ENCODE measurements at regions not wholly inside any gene's neighbourhood (a gene's known extent, or its start where the extent isn't known, plus 50 kb on each side); places are given as distances from the start of the nearest gene placed in this dataset.

GRCh38 chr18:41524674-41525470 is 430.2 kb upstream of the PIK3C3 start:
- no peak for DNase-seq
- in situ Hi-C loops (cut with MboI; ENCODE audit: low pct_unique_long_range_greater_than_20kb, low sequenced_read_pairs): no loop called here

GRCh38 chr18:41517142-41517541 is 437.9 kb upstream of the PIK3C3 start:
- DNase-seq: no peak
- in situ Hi-C loops (cut with MboI; ENCODE audit: low pct_unique_long_range_greater_than_20kb, low sequenced_read_pairs): no loop called here

DNA sequence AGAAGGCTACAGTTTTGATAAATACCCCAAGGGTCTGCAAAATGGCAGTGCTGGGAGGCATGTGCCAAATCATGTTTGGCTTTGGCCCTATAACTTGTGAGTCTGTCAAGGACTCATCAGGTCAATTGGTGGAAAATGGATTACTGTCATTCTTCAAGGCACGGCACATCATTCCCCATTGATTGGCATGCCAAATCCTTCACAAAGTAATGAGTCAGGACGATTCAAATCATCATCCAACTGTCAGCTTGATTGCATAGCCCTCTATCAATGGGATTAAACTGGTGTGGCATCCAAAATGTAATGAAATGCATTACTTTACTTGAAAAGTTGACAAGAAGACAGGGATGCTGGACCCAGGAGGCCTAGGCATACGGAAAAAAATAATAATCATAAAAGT is 441.6 kb upstream of the PIK3C3 start:
- in situ Hi-C loops (cut with MboI; ENCODE audit: low pct_unique_long_range_greater_than_20kb, low sequenced_read_pairs): no loop called here
- DNase-seq: no peak

DNA sequence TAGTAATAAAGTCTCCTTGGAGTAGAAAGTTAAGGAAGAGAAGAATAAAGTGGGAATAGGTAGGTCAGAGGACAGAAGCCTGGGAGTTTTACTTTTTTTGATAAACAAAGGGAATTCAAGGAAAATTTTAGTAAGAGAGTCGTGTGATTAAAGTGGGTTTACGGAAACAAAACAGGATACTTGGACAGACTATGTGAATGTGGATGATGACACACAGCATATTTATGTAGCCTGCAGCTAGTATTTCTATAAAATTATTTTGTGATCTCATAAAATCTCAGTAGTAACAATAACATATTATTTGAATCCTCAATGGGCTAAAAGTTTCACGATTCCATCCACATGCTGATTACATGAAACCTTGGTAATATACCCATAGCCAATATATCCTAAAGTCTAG is 450.7 kb upstream of the PIK3C3 start:
- in situ Hi-C loops (cut with MboI; ENCODE audit: low pct_unique_long_range_greater_than_20kb, low sequenced_read_pairs): no loop called here

DNA sequence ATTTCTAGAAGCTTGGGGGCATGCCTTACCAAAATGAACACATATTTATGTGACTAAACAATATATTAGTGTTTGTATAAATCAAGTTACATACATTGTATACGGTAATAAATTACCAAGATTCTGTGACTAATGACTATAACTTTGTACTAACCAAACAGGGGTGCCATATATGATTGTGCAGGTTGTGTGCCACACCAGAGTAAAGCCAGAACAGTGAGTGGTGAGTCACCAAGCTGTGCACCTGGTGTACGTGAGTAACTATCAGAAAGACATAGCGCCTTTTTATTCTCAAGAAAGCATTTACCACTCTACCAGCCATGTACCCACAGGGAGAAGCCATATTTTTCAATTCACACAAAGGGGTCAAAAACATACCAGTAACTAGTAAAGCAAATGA is 453.2 kb upstream of the PIK3C3 start:
- in situ Hi-C loops (cut with MboI; ENCODE audit: low pct_unique_long_range_greater_than_20kb, low sequenced_read_pairs): no loop called here
- DNase-seq: no peak

More for the DNA sequence above, 450.7 kb upstream of the PIK3C3 start:
- DNase-seq: no peak

DNA sequence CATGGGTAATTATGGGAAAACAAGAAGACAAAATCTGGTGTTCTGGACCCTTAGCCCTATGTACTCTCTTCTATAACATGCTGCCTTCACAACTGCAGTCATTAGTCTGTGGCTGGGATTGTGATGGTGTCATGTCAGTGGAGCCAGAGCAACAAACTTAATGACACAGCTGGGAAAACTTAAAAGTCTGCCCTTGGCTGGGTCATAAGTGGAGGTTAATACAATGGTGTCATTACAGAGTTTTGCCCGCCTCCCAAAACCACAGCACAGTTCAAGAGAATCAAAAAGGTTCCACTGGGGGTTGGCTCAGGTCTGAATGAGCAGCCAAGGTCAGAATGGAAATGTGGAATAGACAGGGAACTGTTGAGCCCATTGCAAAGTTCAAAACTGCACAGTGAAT is 455.7 kb upstream of the PIK3C3 start:
- DNase-seq: no peak
- in situ Hi-C loops (cut with MboI; ENCODE audit: low pct_unique_long_range_greater_than_20kb, low sequenced_read_pairs): no loop called here

GRCh38 chr18:41490861-41491260 is 464.2 kb upstream of the PIK3C3 start:
- no peak for DNase-seq

DNA sequence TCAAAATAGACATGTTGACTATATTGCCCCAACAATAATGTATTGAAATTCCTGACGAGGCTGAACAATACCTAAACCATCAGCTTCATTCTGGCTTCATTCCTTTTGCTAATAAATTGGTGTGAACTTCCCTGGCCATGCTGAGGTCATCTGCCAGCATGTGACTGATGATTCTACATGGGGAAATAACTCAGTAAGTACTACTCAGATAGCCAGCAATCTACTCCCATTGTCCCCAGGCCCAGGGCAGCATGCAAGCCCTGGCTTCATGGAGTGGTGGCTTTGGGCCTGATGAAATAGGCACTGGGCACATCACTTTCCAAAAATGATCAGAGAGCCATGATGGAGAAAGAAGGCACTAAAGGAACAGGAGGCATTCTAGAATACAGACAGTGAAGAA is 468.5 kb upstream of the PIK3C3 start:
- no peak for DNase-seq
- in situ Hi-C loops (cut with MboI; ENCODE audit: low pct_unique_long_range_greater_than_20kb, low sequenced_read_pairs): no loop called here

More at GRCh38 chr18:41490861-41491260, 464.2 kb upstream of the PIK3C3 start:
- in situ Hi-C loops (cut with MboI; ENCODE audit: low pct_unique_long_range_greater_than_20kb, low sequenced_read_pairs): no loop called here

- no peak for DNase-seq
- in situ Hi-C loops (cut with MboI; ENCODE audit: low pct_unique_long_range_greater_than_20kb, low sequenced_read_pairs): no loop called here
These were observed 471.0 kb upstream of the PIK3C3 start for GRCh38 chr18:41484069-41484468.

GRCh38 chr18:41482501-41482900 is 472.5 kb upstream of the PIK3C3 start:
- in situ Hi-C loops (cut with MboI; ENCODE audit: low pct_unique_long_range_greater_than_20kb, low sequenced_read_pairs): no loop called here
- no peak for DNase-seq

- in situ Hi-C loops (cut with MboI; ENCODE audit: low pct_unique_long_range_greater_than_20kb, low sequenced_read_pairs): no loop called here
- no peak for DNase-seq
These were observed 488.4 kb upstream of the PIK3C3 start for GRCh38 chr18:41466436-41467160.

DNA sequence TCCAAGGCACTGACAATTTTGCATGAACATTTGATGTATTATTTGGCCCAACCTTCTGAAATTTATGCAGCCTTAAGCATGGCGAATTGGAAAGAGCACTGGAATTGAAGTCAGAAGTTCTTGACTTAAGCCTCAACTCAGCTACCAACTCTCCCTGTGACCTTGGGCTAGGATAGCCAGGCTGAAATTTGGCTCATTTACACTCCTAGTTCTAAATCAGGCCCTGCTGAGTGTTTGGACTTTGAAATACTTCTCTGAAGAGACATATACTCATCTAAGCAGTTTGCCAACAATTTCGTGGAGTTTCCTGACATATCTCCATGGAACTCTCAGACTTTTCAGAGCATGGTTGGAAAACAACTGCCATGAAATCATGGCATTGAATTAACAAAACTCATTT is 489.6 kb upstream of the PIK3C3 start:
- in situ Hi-C loops (cut with MboI; ENCODE audit: low pct_unique_long_range_greater_than_20kb, low sequenced_read_pairs): no loop called here
- no peak for DNase-seq

DNA sequence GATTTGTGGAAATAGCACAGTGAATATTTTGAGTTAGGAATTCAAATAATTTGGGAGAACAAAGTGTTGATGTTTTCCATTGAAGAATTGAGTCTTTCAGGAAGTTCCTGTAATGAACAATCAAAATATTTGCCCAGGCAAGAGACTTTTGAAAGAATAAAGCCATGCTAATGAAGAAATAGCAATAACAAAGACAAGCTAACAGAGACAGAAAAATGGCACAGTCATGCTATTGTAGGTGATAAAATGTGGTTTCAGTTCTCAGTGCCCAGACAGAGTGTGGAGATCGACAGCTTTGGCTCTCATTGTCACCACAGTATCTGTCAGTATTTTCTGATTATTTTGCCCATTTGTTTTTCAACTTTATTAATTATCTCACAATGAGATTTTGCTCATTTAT is 490.8 kb upstream of the PIK3C3 start:
- in situ Hi-C loops (cut with MboI; ENCODE audit: low pct_unique_long_range_greater_than_20kb, low sequenced_read_pairs): no loop called here

GRCh38 chr18:41462946-41463345 is 492.1 kb upstream of the PIK3C3 start:
- in situ Hi-C loops (cut with MboI; ENCODE audit: low pct_unique_long_range_greater_than_20kb, low sequenced_read_pairs): no loop called here
- DNase-seq: no peak

More for the DNA sequence above, 490.8 kb upstream of the PIK3C3 start:
- DNase-seq: no peak

GRCh38 chr18:41461114-41461513 is 493.9 kb upstream of the PIK3C3 start:
- no peak for DNase-seq
- in situ Hi-C loops (cut with MboI; ENCODE audit: low pct_unique_long_range_greater_than_20kb, low sequenced_read_pairs): no loop called here

DNA sequence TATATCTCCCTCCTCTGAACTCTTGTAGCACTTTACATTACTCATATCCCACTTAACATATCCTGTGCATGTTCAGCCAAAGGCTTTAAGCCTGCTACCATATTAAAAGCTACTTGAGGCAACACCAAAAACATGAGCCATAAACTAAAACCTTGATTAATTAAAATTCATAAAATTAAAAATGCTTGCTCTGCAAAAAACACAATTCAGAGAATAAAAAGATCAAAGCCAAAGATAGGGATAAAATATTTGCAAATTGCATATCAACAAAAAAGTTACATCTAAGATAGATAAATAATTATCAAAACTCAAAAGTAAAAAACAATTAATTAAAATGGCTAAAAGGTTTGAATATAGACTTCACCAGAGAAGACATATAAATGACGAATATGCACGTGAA is 495.4 kb upstream of the PIK3C3 start:
- in situ Hi-C loops (cut with MboI; ENCODE audit: low pct_unique_long_range_greater_than_20kb, low sequenced_read_pairs): no loop called here
- no peak for DNase-seq

- DNase-seq: no peak
These were observed 496.7 kb upstream of the PIK3C3 start for GRCh38 chr18:41458376-41458775.

DNA sequence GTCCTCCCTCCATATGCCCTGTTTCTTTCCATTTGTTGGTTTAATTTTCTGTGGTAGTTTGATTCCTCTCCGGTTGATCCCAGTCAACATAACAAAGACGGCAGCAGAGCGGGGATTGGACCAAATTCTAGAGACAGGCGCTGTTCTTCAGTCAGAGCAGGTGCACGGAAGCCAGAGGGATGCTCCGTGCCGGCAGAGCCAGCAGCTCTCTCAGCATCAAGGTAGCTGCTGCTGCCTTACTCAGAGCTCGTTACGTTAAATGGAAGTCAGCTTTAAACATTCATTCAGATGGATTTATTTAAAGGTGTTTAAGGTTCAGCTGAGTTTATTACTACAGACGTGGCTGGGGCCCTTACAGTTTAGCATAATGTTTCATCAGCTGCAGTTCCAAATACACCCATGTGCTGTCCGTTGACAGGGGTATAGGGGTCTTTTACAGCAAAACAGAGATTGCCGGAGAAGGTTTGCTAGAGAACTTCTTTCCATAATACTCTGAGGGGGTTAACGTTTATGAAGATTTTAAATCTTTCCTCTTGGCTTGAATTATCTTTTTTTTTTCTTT is 497.2 kb upstream of the PIK3C3 start:
- in situ Hi-C loops (cut with MboI; ENCODE audit: low pct_unique_long_range_greater_than_20kb, low sequenced_read_pairs): no loop called here
- DNase-seq: no peak

More at GRCh38 chr18:41458376-41458775, 496.7 kb upstream of the PIK3C3 start:
- in situ Hi-C loops (cut with MboI; ENCODE audit: low pct_unique_long_range_greater_than_20kb, low sequenced_read_pairs): no loop called here

GRCh38 chr18:41456831-41457230 is 498.2 kb upstream of the PIK3C3 start:
- DNase-seq: no peak
- in situ Hi-C loops (cut with MboI; ENCODE audit: low pct_unique_long_range_greater_than_20kb, low sequenced_read_pairs): no loop called here

GRCh38 chr18:41449612-41450011 is 505.4 kb upstream of the PIK3C3 start:
- no peak for DNase-seq
- in situ Hi-C loops (cut with MboI; ENCODE audit: low pct_unique_long_range_greater_than_20kb, low sequenced_read_pairs): no loop called here
